ENCODE measurements at regions not wholly inside any gene's neighbourhood (a gene's known extent, or its start where the extent isn't known, plus 50 kb on each side); places are given as distances from the start of the nearest gene placed in this dataset.

- TF ChIP-seq CTCF (conservative IDR thresholded peaks at IDR 0.05), result no peak
- no peak for TF ChIP-seq ZFX (IDR thresholded peaks at IDR 0.05)
- no peak overlapping the region for H3K27ac ChIP-seq
Measured at GRCh38 chr13:77480066-77480465, 55.4 kb upstream of the SCEL start.

- TF ChIP-seq ZFX (IDR thresholded peaks at IDR 0.05) (no peak), CTCF (conservative IDR thresholded peaks at IDR 0.05) (no peak)
- no peak overlapping the region for H3K27ac ChIP-seq
Measured at GRCh38 chr13:77479326-77479725, 56.2 kb upstream of the SCEL start.

- TF ChIP-seq CTCF (conservative IDR thresholded peaks at IDR 0.05) (no peak), ZFX (IDR thresholded peaks at IDR 0.05) (no peak)
- no peak overlapping the region for H3K27ac ChIP-seq
Measured at GRCh38 chr13:77477299-77477848, 58.1 kb upstream of the SCEL start.

GRCh38 chr13:77476456-77476855 is 59.0 kb upstream of the SCEL start:
- H3K27ac ChIP-seq, result no peak overlapping the region
- no peak for TF ChIP-seq ZFX (IDR thresholded peaks at IDR 0.05)
- TF ChIP-seq CTCF (conservative IDR thresholded peaks at IDR 0.05), result no peak

GRCh38 chr13:77475345-77476084 is 60.0 kb upstream of the SCEL start:
- no peak overlapping the region for H3K27ac ChIP-seq
- TF ChIP-seq CTCF (conservative IDR thresholded peaks at IDR 0.05) (no peak), ZFX (IDR thresholded peaks at IDR 0.05) (no peak)

- H3K27ac ChIP-seq, result no peak overlapping the region
- no peak for TF ChIP-seq ZFX (IDR thresholded peaks at IDR 0.05)
- no peak for TF ChIP-seq CTCF (conservative IDR thresholded peaks at IDR 0.05)
Measured at GRCh38 chr13:77470986-77471385, 64.5 kb upstream of the SCEL start.

- no peak for TF ChIP-seq CTCF (conservative IDR thresholded peaks at IDR 0.05)
- no peak for TF ChIP-seq ZFX (IDR thresholded peaks at IDR 0.05)
- H3K27ac ChIP-seq, result no peak overlapping the region
Measured at GRCh38 chr13:77466753-77467422, 68.6 kb upstream of the SCEL start.

All from C4-2B (cell line).